ENCODE measurements at regions not wholly inside any gene's neighbourhood (a gene's known extent, or its start where the extent isn't known, plus 50 kb on each side); places are given as distances from the start of the nearest gene placed in this dataset.
"Not testable (repeated sequence)": the region's sequence is repeated elsewhere in the genome, so short reads cannot be mapped to it uniquely, and the experiment has no call there.

- Mint-ChIP-seq H3K4me1 (no peaks in the 10 kb centered on the region), H3K36me3 (no peaks in the 10 kb centered on the region), H3K27ac (no peak overlapping the region), H3K27me3 (no peaks in the 10 kb centered on the region), H3K9me3 (no peaks in the 10 kb centered on the region), H3K4me3 (no peak overlapping the region)
- no peak for DNase-seq
These were observed 209.1 kb upstream of the DAAM1 start for GRCh38 chr14:58979325-58979724.

- Mint-ChIP-seq H3K4me3 (no peak overlapping the region), H3K4me1 (no peaks in the 10 kb centered on the region), H3K9me3 (no peaks in the 10 kb centered on the region), H3K27me3 (no peaks in the 10 kb centered on the region), H3K36me3 (no peaks in the 10 kb centered on the region), H3K27ac (no peak overlapping the region)
- no peak for DNase-seq
These were observed 206.6 kb upstream of the DAAM1 start for GRCh38 chr14:58981840-58982239.

- H3K27ac Mint-ChIP-seq: no peak overlapping the region
- no peak overlapping the region for H3K4me3 Mint-ChIP-seq
- no peaks in the 10 kb centered on the region for H3K4me1 Mint-ChIP-seq
- no peaks in the 10 kb centered on the region for H3K27me3 Mint-ChIP-seq
- H3K9me3 Mint-ChIP-seq: peaks cover 2% of the 10 kb centered on the region
- no peak for DNase-seq
- H3K36me3 Mint-ChIP-seq: no peaks in the 10 kb centered on the region
These were observed 202.7 kb upstream of the DAAM1 start for GRCh38 chr14:58985786-58986185.

DNA sequence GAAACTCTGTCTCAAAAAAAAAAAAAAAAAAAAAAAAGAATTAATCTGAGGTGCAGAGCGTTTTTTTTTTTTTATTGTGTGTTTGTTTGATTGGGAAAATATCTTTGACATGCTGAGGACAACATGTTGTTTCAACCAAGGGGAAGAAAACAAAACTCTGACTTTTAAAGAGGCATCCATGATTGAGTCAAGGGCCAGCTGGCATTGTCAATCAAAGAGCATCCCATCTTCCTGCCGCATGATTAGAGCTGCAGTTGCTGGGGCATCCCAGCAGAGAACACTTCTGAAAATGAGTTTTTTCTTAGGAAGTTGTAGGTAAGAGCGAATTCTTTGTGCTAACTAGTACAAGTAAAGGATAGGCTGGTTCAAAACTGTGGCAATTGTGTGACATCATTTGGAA is 200.9 kb upstream of the DAAM1 start:
- Mint-ChIP-seq H3K9me3 (peaks cover 2% of the 10 kb centered on the region), H3K27me3 (no peaks in the 10 kb centered on the region), H3K36me3 (no peaks in the 10 kb centered on the region), H3K4me3 (no peak overlapping the region), H3K4me1 (no peaks in the 10 kb centered on the region), H3K27ac (no peak overlapping the region)
- no peak for DNase-seq

GRCh38 chr14:58992935-58993334 is 195.5 kb upstream of the DAAM1 start:
- peaks cover 6% of the 10 kb centered on the region for H3K9me3 Mint-ChIP-seq
- no peaks in the 10 kb centered on the region for H3K4me1 Mint-ChIP-seq
- peaks cover 4% of the 10 kb centered on the region for H3K27me3 Mint-ChIP-seq
- no peaks in the 10 kb centered on the region for H3K36me3 Mint-ChIP-seq
- no peak for DNase-seq
- H3K4me3 Mint-ChIP-seq: no peak overlapping the region
- no peak overlapping the region for H3K27ac Mint-ChIP-seq

- Mint-ChIP-seq H3K27ac (no peak overlapping the region), H3K4me1 (no peaks in the 10 kb centered on the region), H3K36me3 (no peaks in the 10 kb centered on the region), H3K27me3 (peaks cover 8% of the 10 kb centered on the region), H3K9me3 (peaks cover 6% of the 10 kb centered on the region), H3K4me3 (no peak overlapping the region)
- no peak for DNase-seq
These were observed 194.3 kb upstream of the DAAM1 start for GRCh38 chr14:58994130-58994529.

DNA sequence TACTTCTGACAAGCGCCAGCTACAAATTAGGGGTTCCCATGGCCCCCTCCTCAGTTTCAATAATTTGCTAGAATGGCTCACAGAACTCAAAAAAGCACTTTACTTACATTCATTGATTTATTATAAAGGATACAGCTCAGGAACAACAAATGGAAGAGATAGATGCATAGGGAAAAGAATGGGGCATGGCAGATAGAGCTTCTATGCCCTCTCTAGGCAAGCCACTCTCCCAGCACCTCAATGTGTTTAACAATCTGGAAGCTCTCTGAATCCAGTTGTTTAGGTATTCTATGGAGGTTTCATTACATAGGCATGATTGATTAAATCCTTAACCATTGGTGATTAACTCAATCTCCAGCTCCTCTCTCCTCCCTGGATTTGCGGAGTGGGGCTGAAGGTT is 184.5 kb upstream of the DAAM1 start:
- H3K4me1 Mint-ChIP-seq: no peaks in the 10 kb centered on the region
- no peak overlapping the region for H3K4me3 Mint-ChIP-seq
- no peaks in the 10 kb centered on the region for H3K36me3 Mint-ChIP-seq
- DNase-seq: no peak
- H3K27me3 Mint-ChIP-seq: peaks cover 11% of the 10 kb centered on the region
- no peak overlapping the region for H3K27ac Mint-ChIP-seq
- peaks cover 7% of the 10 kb centered on the region for H3K9me3 Mint-ChIP-seq

GRCh38 chr14:59006179-59006578 is 182.3 kb upstream of the DAAM1 start:
- not testable (repeated sequence) for DNase-seq, H3K4me1 Mint-ChIP-seq, H3K36me3 Mint-ChIP-seq, H3K27ac Mint-ChIP-seq, H3K4me3 Mint-ChIP-seq
- Mint-ChIP-seq H3K9me3 (peaks cover 11% of the 10 kb centered on the region), H3K27me3 (peaks cover 16% of the 10 kb centered on the region)

DNA sequence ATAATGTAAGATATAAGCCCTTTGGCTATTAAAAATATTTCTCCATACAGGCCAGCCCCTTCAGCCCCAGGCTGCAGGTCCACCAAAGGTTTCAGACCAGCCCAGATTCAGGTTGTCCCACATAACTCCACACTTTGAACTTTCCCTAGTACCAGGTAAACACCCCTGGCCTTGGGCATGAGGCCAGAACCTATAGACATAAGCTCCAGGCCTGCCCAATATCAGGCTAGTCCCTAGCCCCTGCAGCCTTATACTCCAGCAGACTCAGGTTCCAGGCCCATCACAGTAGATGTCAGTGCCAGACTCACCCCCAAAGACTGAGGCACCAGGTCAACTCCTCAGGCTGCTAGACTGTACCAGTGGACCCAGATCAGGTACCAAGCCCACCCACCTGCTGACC is 178.5 kb upstream of the DAAM1 start:
- H3K9me3 Mint-ChIP-seq: peaks cover 29% of the 10 kb centered on the region
- H3K36me3 Mint-ChIP-seq: no peaks in the 10 kb centered on the region
- H3K27me3 Mint-ChIP-seq: peaks cover 16% of the 10 kb centered on the region
- H3K27ac Mint-ChIP-seq: no peak overlapping the region
- DNase-seq: no peak
- H3K4me3 Mint-ChIP-seq: no peak overlapping the region
- no peaks in the 10 kb centered on the region for H3K4me1 Mint-ChIP-seq

- H3K4me1 Mint-ChIP-seq: no peaks in the 10 kb centered on the region
- H3K27ac Mint-ChIP-seq: no peak overlapping the region
- peaks cover 11% of the 10 kb centered on the region for H3K27me3 Mint-ChIP-seq
- peaks cover 22% of the 10 kb centered on the region for H3K9me3 Mint-ChIP-seq
- no peak for DNase-seq
- no peaks in the 10 kb centered on the region for H3K36me3 Mint-ChIP-seq
- H3K4me3 Mint-ChIP-seq: no peak overlapping the region
These were observed 174.7 kb upstream of the DAAM1 start for GRCh38 chr14:59013672-59014298.

GRCh38 chr14:59015482-59015881 is 173.0 kb upstream of the DAAM1 start:
- DNase-seq: no peak
- Mint-ChIP-seq H3K9me3 (peaks cover 22% of the 10 kb centered on the region), H3K27me3 (peaks cover 4% of the 10 kb centered on the region), H3K27ac (no peak overlapping the region), H3K4me3 (no peak overlapping the region), H3K4me1 (no peaks in the 10 kb centered on the region), H3K36me3 (no peaks in the 10 kb centered on the region)

DNA sequence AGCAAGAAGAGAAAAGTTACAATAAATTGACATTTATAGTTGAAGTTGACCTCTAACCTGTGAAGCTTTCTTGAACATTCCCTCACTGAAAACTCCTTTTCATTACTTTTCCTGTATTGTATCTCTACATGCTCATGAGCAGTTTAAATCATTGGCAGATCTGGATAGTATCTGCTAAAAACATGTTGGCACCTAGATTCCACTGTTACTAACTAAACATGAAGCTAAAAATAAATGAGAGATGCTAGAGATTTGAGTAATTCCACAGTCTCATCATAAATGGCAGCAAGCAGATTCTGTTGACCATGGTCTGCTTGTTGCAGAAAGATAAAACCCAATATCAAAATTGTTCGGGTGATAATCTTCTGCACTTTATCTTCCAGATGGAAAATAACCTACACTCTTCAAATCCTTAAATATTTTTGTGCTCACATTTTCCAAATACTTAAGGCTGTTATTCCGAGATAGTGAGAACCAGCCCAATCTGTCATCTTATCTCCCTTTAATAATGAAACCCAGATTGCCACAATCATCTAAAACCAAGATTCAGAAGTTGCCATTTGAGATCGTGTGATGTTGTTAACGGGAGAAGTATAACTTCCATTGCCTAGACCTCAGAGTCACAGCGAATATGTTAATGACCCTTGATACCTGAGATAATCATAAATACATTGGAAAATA is 171.0 kb upstream of the DAAM1 start:
- Mint-ChIP-seq H3K27me3 (peaks cover 8% of the 10 kb centered on the region), H3K4me1 (no peaks in the 10 kb centered on the region), H3K36me3 (no peaks in the 10 kb centered on the region), H3K27ac (no peak overlapping the region), H3K4me3 (no peak overlapping the region), H3K9me3 (peaks cover 16% of the 10 kb centered on the region)
- no peak for DNase-seq

GRCh38 chr14:59018460-59018859 is 170.0 kb upstream of the DAAM1 start:
- H3K36me3 Mint-ChIP-seq: no peaks in the 10 kb centered on the region
- DNase-seq: no peak
- no peak overlapping the region for H3K27ac Mint-ChIP-seq
- H3K4me3 Mint-ChIP-seq: no peak overlapping the region
- no peaks in the 10 kb centered on the region for H3K4me1 Mint-ChIP-seq
- H3K9me3 Mint-ChIP-seq: peaks cover 9% of the 10 kb centered on the region
- peaks cover 8% of the 10 kb centered on the region for H3K27me3 Mint-ChIP-seq

DNA sequence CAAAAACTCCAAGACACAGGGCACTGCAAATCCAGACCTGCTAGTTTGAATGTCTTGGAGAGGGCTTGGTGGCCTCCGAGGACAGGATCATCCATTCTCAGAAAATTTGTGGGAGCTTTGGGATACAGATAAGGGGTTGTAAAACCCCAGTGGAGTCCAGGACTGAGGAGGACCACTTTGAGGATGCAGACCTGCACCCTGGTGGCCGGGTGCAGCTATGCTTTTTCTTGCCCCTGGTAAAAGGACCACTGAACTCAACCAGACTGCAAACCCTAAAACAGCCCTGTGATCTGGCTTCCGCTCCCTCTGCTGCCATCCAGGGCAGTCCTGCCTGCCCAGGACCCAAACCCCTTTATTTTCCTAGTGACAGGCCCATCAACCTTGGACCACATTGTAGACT is 169.5 kb upstream of the DAAM1 start:
- no peak overlapping the region for H3K4me3 Mint-ChIP-seq
- H3K9me3 Mint-ChIP-seq: peaks cover 4% of the 10 kb centered on the region
- DNase-seq: no peak
- H3K27me3 Mint-ChIP-seq: peaks cover 8% of the 10 kb centered on the region
- H3K27ac Mint-ChIP-seq: no peak overlapping the region
- no peaks in the 10 kb centered on the region for H3K36me3 Mint-ChIP-seq
- H3K4me1 Mint-ChIP-seq: no peaks in the 10 kb centered on the region

- Mint-ChIP-seq H3K4me1 (no peaks in the 10 kb centered on the region), H3K36me3 (no peaks in the 10 kb centered on the region), H3K27me3 (peaks cover 10% of the 10 kb centered on the region), H3K27ac (no peak overlapping the region), H3K4me3 (no peak overlapping the region), H3K9me3 (no peaks in the 10 kb centered on the region)
- no peak for DNase-seq
These were observed 168.1 kb upstream of the DAAM1 start for GRCh38 chr14:59020382-59020781.

DNA sequence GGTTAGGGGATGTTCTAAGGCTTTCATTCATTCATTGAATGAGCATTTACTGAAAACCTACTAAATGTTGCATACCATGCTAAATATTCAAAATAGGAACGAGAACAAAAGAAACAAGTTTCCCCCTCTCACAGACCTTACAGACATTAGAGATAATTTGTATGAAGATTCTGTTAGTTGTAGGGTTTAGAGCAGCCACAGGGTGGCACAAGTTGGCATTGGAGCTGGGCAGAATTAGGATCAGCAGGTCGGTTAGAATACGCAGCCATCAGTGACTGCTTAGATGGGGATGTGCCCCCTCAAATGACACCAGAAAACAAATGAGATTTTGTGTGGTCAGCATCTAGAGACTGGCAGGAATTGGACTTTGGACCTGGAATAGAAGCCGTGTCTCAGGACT is 166.3 kb upstream of the DAAM1 start:
- H3K27me3 Mint-ChIP-seq: peaks cover 18% of the 10 kb centered on the region
- DNase-seq: no peak
- H3K4me3 Mint-ChIP-seq: no peak overlapping the region
- H3K27ac Mint-ChIP-seq: no peak overlapping the region
- H3K4me1 Mint-ChIP-seq: no peaks in the 10 kb centered on the region
- no peaks in the 10 kb centered on the region for H3K36me3 Mint-ChIP-seq
- no peaks in the 10 kb centered on the region for H3K9me3 Mint-ChIP-seq
